ENCODE measurements at regions not wholly inside any gene's neighbourhood (a gene's known extent, or its start where the extent isn't known, plus 50 kb on each side); places are given as distances from the start of the nearest gene placed in this dataset.

GRCh38 chr3:194944526-194944925 lies 258.8 kb downstream of the FAM43A start:
- TF ChIP-seq, protein P1, sequence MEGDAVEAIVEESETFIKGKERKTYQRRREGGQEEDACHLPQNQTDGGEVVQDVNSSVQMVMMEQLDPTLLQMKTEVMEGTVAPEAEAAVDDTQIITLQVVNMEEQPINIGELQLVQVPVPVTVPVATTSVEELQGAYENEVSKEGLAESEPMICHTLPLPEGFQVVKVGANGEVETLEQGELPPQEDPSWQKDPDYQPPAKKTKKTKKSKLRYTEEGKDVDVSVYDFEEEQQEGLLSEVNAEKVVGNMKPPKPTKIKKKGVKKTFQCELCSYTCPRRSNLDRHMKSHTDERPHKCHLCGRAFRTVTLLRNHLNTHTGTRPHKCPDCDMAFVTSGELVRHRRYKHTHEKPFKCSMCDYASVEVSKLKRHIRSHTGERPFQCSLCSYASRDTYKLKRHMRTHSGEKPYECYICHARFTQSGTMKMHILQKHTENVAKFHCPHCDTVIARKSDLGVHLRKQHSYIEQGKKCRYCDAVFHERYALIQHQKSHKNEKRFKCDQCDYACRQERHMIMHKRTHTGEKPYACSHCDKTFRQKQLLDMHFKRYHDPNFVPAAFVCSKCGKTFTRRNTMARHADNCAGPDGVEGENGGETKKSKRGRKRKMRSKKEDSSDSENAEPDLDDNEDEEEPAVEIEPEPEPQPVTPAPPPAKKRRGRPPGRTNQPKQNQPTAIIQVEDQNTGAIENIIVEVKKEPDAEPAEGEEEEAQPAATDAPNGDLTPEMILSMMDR (IDR thresholded peaks at IDR 0.05; ENCODE audit: poor library complexity, severe bottlenecking): no peak
- TF ChIP-seq EZH2 (IDR thresholded peaks at IDR 0.05; ENCODE audit: borderline replicate concordance, insufficient read depth, low read length, poor library complexity, severe bottlenecking) (no peak), EP300 (conservative IDR thresholded peaks at IDR 0.05; ENCODE audit: poor library complexity, severe bottlenecking) (no peak), RAD21 (conservative IDR thresholded peaks at IDR 0.05) (no peak), SMC3 (conservative IDR thresholded peaks at IDR 0.05; ENCODE audit: poor library complexity) (no peak), TAF1 (IDR thresholded peaks at IDR 0.05; ENCODE audit: low read depth) (no peak)
